Uterus (tissue), 2 donors: ENCODE measurements at regions not wholly inside any gene's neighbourhood (a gene's known extent, or its start where the extent isn't known, plus 50 kb on each side); places are given as distances from the start of the nearest gene placed in this dataset.
"Not testable (repeated sequence)": the region's sequence is repeated elsewhere in the genome, so short reads cannot be mapped to it uniquely, and the experiment has no call there.

Experiments
- CTCF ChIP-seq, 4 experiments: fragments of 200-600 bp in 2 of 4; fragments of 450-650 bp in 2 of 4; sonication (generic) in 2 of 4; IDR thresholded peaks; one replicate each; pipeline ENCODE4 v1.5.1; 2016 to 2019; ENCODE audit warnings: antibody characterized with exemption in 4 of 4, mild to moderate bottlenecking in 2 of 4, moderate library complexity in 1 of 4
- POLR2A ChIP-seq, 2 donors: fragments of 450-650 bp; IDR thresholded peaks; one replicate each; pipeline ENCODE4 v1.6.1; 2016; ENCODE audit warnings: antibody characterized with exemption in 2 of 2, mild to moderate bottlenecking in 1 of 2, moderate library complexity in 1 of 2

GRCh38 chr15:87463956-87464355 is 792.6 kb downstream of the NTRK3 start:
- TF ChIP-seq CTCF, POLR2A (IDR thresholded peaks at IDR 0.05): not testable (repeated sequence)
